NCI-H226 (cell line): ENCODE measurements at regions not wholly inside any gene's neighbourhood (a gene's known extent, or its start where the extent isn't known, plus 50 kb on each side); places are given as distances from the start of the nearest gene placed in this dataset.
A peak's percentile ranks its signal among the peaks of the same experiment; 100 is the strongest.
"Not testable (repeated sequence)": the region's sequence is repeated elsewhere in the genome, so short reads cannot be mapped to it uniquely, and the experiment has no call there.

Source experiments
- DNase-seq: peaks from one replicate; pipeline ENCODE4 v3.0.0-alpha.2; 2015

DNA sequence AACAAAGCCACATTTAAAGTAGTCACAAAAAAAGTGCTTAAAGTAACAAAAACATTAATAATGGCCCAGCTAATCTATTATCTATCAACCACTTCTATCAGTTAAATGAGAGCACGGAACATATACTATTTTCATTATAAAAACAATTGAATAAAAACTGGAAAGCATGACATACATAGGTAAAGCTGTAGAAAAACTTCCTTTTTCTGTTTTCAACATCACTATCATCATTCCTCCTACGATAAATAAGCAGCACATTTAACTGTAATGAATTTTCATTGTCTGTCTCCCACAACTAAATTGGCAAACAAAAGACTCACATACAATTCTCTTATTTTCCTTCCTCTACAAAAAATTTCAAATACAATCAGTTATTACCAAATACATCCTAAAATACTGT lies 96.4 kb upstream of the DPH5 start:
- DNase-seq: no peak

DNA sequence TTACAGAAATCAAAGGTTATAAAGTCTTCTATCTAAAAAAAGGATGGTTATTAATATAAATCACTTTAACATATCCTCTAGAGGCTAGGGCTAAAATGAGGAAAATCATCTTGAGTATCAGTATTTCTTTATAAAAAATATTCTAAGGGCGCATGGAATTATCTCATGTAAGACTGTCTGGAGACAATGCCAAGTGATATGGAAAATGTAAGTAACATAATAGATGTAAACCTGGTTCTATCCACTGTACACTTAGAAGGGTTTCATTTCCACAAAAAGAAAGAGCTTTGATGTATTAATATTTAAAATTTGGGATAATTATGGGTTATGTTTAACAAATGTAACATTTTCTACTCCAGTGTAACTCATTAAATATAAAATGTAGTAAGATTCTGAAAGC lies 95.9 kb upstream of the DPH5 start:
- DNase-seq: no peak

DNA sequence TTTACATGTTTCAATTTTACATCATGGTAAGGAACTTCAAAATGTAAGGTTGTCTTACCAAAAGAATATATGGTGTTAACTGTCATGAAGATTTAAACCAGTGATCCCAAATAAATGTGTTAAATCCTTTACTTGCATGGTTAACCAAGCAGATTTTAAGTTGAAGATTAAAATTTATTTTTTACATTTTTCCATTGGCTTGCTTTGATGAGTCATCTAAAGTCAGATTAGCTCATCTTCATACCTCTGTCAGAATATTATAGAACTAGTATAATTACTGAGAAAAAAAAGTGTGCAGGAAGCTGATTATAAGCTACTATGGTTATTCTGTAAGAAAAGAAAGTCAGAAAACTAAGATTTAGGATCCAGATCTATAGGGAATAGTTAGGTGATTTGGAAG lies 95.3 kb upstream of the DPH5 start:
- DNase-seq: no peak

DNA sequence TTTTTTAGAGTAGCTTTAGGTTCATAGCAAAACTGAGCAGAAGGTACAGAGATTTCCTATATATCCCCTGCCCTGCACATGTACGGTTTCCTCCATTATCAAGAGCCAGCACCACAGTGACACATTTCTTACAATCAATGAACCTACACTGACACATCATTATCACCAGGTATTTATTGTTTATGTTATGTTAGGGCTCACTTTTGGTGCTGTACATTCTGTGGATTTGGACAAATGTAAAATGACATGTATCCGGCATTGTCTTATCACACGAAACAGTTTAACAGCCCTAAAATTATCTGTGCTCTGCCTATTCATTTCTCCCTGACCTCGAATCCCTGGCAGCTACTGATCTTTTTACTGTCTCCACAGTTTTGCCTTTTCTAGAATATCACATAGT lies 93.7 kb upstream of the DPH5 start:
- DNase-seq: no peak

DNA sequence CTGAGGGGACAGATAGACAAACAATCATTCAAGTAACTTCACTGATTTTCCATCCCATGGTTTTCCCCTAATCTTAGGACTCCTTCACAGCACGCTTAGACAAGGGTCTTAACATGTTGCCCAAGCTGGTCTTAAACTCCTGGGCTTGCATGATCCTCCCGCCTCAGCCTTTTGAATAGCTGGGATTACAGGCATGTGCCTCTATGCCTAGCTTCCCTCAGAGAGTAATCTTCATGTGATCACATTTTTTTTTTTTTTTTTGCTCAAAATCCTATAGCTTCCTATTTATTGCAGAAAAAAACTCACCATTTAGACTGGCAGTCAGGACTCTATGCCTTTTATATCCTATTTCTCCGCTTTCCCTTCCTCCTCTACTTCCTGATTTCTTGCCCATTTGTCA lies 90.4 kb upstream of the DPH5 start:
- no peak for DNase-seq

DNA sequence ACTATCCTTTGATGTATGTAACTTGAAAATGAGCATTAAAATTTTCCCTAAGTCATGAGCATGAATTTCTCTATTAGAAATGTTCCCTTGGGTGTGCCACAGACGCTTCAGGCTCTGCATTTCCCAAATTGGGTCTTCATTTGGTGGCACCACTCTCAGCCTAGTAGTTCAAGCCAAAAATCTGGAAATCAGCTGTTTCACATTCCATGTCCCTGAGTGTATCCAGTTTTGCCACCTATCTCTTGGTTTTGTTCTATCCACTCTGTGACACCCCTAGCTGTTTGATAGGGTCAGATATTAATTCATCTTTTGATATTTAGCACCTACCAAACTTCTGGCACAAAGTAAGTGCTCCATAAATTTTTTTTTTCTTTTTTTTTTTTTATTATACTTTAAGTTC lies 89.5 kb upstream of the DPH5 start:
- DNase-seq: no peak

DNA sequence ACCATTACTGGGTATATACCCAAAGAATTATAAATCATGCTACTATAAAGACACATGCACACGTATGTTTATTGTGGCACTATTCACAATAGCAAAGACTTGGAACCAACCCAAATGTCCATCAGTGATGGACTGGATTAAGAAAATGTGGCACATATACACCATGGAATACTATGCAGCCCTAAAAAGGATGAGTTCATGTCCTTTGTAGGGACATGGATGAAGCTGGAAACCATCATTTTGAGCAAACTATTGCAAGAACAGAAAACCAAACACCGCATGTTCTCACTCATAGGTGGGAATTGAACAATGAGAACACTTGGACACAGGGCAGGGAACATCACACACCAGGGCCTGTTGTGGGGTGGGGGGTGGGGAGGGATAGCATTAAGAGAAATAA lies 88.5 kb upstream of the DPH5 start:
- not testable (repeated sequence) for DNase-seq

DNA sequence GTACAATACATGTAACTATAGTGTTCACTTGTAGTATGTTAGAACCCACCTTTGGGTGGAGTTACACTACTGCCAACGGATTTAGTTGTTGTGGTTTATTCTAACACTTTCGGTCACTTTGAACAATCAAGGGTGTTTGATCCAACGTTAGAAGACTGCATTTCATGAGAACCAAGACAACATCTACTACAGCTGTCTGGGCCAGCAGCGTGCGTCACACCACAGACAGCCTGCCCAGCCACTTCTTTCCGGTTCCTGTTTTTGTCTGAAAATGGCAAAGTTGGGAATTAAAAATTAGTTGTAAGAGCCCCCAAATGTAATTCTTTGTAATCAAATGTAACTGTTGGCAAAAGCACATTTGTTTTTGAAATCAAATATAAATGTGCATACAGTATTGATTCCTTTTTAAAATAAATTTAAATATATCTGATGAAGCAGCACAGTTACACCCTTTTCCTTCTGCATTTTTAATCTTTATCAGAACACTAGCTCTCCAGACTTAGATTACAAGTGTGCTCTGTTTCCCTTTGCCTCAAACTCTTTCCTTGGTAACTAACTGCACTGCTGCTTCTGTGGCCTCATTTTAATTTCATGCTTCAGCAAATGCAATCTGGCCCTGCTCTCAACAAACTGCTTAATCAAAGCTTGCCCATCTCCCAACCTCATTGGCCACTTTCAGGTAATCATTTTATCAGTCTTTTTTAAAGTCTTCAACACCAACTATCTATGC lies 86.6 kb upstream of the DPH5 start:
- no peak for DNase-seq

DNA sequence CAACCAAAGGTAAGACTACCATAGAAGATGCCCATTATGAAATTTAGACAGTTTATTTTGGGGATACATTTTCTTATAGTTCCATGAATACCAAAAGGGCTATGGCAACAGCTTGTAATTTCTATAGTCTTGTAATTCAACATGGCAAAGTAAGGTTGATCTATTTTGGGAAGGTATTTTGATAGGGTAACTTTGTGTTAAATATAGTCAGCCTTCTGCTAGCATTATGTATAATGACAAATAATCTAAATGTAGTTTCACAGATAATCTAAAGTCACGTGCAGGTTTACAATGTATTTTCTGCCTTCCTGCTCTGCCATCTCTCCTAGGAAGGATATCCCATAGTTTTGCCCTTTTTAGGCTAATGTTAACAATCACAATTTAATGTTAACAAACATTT lies 85.9 kb upstream of the DPH5 start:
- no peak for DNase-seq

DNA sequence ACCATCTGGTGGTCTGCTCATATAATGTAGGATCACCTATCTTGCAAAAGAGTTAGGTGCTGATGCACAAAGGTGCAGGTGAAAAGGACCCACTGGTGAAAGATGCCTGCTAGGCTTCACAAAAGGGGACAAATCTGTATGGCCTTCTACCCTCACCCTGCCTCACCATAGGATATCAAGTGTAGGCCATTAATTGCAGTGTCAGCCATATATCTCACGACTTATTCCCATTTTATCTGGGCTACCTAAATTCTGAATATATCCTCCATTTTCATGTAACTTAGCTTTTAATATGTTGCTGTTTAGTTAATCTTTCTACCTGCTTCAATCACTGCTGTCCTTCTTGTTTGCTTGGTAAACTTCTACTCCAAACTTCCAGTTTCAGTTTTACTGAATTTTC lies 84.2 kb upstream of the DPH5 start:
- no peak for DNase-seq

DNA sequence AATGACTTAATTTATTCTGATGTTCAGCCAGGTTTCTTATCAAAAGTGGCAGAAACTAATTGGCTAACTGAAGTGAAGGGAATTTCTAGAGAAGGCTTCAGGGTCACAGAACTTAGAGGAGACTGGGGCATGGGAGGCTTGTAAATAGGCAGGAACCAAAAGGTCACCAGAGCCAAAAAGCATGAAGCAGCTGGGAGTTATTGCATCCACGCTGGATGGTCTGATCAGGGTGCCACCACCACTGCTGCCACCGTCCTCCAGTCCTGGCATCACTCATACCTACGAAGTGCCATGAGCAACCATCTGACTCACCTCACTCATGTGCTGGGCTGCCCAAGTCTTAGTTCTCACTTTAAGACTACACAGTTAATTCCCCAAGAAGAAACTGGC lies 82.5 kb upstream of the DPH5 start:
- no peak for DNase-seq

DNA sequence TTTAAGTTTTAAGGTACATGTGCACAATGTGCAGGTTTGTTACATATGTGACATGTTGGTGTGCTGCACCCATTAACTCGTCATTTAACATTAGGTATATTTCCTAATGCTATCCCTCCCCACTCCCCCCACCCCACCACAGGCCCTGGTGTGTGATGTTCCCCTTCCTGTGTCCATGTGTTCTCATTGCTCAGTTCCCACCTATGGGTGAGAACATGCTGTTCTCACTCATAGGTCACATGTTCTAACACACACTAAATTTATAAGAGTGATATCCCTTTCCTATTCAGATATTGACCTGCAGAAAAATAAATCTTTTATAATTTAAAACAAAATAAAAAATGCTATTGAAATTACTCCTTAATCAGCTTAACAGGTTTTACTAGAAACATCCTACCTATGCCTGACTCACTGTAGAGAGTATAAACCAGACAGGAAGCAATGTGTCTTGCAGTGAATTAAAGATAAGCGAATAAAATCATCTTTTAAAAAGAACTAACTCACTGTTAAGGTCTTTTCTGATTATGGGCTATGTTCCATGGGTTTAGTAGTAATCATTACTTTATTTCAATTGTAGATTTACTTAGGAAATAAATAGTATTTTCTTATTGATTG lies 82.0 kb upstream of the DPH5 start:
- DNase-seq: no peak

DNA sequence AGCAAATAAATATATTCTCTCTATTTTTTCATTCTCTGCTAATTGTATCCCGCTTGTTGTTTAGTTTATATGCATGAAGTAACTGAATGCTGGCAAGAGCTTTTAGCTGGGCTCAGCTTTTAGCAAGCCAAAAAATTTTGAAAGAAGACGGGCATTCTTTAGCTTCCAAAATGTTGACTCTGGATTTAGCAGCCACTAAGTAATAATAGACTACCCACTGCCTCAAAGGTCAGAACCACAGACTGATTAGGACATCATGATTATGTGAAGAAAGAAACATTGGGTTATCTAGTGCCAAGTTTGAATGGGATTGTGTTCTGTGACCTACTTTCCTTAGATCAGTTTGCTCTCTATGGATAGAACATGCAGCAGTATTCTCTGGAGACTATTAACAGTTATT lies 80.3 kb upstream of the DPH5 start:
- DNase-seq: no peak

DNA sequence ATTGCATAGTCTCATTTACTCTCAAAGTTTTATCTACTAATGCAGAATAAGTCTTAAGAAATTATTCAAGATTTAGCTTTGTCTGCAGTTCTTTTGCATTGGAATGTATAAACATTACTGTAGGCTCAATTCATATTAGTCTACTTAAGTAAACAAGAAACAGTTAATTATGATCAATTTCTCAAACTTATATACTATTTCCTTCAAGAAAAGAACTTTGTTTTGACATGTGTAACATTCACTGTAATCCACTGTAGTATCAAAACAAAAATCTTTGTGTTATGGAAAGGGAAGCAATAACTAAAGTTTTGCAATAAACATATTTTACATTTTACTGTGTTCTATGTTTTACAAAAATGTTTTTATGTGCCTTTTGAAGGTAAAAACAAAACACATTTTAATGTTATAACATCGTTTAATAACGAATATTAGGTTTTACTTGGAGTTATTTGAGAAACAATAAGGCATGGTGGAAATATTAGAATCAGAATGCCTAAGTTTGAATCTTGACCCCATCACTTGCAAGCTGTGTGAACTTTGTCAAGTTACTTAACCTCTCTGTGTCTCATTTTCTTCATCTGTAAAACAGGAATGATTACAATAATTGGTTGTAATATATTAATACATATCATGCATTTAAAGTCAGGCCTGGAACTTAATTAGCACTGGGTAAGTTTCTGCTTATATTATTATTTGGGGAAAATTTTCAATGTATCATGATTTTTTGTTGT lies 77.0 kb upstream of the DPH5 start:
- no peak for DNase-seq

DNA sequence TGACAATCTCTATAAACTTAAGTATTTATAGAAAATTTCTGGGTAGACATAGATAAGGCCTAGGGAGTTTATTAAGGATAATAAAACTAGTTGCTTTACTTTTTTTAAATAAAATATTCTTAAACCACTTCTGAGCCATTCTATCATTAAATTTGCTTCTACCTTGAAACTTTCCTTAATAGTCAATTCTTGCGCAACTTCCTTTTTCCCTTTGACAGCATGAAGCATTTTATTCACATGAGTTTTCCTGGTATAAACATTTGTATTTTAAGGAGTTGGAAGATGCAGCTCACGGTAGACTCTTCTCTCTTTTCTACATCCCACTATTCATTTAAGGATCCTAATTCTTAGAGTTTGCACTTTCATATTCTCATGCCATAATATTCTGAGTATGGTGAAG lies 75.8 kb upstream of the DPH5 start:
- peak; percentile 20 for DNase-seq

DNA sequence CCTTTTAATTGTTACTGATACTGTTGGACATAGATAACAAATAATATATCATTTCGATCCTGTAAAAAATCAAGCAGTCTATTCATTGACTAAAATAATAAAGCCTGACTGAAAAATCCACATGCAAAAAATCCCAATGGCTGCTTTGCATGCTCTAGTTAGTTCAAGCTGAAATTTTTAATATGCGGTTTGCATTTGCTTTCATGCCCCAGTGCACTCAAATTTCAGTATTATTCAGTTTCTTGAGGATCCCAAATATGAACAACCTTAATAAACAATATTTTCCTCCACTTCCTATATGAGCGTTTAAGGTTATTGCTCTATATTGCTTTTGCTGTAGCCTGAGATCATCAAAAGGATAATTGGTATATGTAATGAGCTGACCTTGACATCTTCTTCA lies 75.1 kb upstream of the DPH5 start:
- no peak for DNase-seq

DNA sequence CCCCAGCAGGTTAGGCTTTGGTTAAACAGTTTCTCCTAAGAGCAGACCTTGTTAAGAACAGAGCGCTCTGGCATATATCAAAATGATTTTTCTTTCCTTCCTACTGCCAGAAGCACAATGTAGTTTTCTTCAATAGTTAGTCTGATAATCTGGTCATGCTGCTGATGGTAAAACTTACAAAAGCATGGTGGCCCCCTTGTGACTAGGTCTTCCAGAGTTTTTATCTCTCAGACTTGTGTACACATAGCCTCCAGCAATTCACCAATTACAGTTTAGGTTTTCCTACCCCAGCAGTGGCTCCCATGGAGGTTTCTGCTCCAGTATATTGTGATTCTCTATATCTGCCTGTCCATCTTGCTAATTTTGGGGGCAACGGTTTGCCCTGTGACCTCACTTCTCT lies 73.3 kb upstream of the DPH5 start:
- no peak for DNase-seq

DNA sequence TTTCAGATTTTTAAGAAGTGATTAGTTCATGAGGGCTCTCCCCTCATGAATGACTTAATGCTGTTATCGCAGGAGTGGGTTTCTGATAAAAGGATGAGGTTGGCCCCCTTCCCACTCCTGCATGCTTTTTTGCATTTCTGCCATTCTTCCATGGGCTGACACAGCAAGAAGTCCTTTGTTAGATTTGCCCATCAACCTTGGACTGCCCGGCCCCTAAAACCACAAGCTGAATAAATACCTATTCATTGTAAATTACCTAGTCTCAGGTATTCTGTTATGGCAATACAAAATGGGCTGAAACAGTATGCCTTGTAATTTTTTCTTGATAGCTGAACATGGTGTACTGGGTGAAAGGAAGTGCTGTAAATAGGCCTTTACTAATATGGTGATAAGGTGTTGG lies 72.7 kb upstream of the DPH5 start:
- DNase-seq: no peak

DNA sequence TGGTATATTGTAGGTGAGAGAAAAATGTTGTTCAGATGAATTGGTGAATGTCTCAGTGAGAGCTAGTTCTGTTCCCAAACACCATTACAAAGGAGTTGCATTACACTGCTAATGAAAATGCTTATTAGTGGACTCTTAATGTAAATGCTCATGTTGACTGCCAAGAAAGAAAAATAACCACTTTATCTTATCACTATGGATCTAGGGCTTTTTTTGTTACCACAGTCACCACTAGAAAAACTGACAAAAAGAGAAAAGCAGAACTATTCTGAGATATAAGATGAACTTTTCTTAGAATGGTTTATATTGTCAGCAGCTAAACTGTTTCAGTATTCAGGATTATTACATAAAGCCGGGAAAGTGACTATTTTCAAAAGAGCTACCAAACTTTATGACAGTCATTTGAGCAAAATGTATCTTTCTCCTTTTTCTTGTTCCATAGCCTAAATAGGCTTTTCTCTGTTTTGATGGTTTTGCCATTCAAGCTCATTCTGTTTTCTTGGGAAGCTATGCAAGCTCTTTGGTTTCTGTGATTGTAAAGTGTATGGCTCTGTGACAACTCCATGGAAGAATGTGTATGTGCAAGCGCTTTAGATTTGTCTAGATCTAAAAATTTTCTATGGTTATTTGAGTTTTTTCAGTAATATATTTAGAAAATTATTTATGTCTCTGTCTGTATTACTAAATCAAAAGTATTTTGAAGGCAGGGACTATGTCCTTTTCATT lies 64.2 kb upstream of the DPH5 start:
- DNase-seq: no peak

DNA sequence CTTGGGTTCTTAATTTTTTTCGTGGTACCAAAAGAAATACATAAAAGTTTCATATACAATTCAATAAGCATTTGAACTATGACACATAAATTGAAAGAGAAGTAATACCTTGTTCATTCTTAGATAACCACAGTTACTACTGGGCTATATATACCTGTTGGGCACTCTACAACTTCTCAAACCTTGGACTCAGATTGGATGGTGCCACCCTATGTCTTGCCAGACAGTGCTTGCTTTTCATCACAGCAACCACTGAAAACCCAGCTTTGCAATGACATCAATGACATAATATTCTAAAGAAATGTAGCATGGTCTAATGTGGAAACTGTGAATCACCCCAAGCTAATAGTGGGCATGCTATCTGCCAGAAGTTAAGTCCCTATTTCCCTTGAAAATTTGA lies 62.8 kb upstream of the DPH5 start:
- DNase-seq: no peak

DNA sequence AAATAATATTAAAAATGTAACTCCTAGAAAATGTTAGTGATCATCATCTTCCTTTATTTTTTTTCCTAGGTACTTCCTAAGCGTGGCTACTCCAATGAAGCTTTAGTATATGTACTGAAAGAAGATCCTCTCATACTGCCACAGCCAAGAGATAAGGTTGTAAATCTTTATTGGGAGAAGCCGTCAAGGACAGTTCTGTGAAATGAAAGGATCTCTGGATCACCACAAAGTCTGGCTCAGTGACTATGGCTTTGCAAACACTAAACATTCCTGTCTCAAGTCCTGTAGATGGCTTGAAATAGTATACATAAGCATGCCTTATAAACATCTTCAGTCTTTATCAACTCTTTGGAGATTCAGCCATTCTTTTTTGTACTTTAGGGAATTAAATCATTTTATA lies 61.2 kb upstream of the DPH5 start:
- no peak for DNase-seq

DNA sequence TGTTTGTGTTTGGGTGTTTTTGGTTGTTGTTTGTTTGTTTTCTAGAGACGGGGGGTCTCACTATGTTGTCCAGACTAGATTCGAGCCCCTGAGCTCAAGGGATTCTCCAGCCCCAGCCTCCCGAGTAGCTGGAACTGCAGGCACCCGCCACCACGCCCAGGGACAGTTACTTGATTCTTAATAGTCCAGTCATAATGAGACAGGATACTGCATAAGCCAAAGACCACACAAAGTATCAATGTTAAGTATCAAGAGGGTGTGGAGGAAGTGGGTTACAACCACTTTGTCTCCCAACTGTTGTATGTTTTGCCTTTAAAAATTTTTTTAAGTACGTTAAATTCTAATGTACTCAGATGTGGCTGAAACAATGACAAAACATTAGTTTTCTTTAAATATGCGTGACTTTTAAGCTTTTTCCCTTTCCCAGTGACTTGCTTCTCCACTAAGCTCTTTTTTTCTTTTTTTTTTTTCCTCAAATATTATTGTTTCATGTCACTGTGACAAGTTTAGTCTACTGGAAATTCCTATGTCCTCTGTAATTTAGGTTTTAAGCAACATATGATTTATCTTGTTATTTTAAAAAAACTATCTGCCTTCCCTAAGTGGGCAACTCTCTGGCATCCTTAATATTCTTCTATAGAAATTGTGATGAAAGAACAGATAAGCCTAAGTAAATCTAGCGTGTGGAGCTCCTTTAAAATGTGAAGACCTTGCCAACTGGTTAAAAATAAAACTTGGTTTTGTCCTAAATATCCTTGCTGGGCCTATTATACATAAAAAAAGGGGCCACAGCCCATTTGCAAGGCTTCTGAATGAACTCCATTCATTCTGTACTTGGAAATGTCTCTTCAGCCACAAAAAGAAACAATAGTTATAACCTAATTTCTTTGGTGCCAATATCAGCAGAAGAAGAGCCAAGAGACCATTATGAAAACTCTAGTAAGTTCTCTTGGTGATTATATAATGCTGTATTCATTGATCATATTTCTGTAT lies 56.2 kb upstream of the DPH5 start:
- no peak for DNase-seq

DNA sequence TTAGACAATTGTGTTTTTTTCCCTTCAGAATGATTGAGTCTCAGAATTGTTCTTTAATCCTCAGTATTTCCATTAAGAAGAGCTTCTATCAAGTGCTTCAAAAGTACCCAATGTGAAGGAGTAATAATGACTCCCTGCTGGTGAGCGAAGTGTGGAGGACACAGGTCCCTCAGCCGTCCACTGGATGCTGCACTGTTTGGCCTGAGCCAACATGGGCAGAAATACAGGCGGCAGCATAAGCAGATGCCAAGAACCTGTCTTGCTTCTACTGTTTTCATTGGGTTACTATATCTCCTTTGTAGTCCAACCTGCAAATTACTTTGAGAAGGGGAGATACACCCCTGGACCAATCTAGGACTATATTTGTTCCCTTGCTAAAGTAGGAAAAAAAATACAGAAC lies 55.3 kb upstream of the DPH5 start:
- DNase-seq: no peak
